ENCODE measurements at regions not wholly inside any gene's neighbourhood (a gene's known extent, or its start where the extent isn't known, plus 50 kb on each side); places are given as distances from the start of the nearest gene placed in this dataset.

GRCh38 chr13:63041640-63042414 lies 1626.2 kb upstream of the PCDH20 start:
- TF ChIP-seq CTCF (IDR thresholded peaks at IDR 0.05) (no peak), ZFX (IDR thresholded peaks at IDR 0.05; ENCODE audit: borderline replicate concordance) (no peak)

Data from 22Rv1 (cell line).